ENCODE measurements at regions not wholly inside any gene's neighbourhood (a gene's known extent, or its start where the extent isn't known, plus 50 kb on each side); places are given as distances from the start of the nearest gene placed in this dataset.
"Not testable (repeated sequence)": the region's sequence is repeated elsewhere in the genome, so short reads cannot be mapped to it uniquely, and the experiment has no call there.

GRCh38 chr13:42373048-42373812, 101.3 kb downstream of the AKAP11 start:
- no peak for DNase-seq (ENCODE audit: low spot score)

- DNase-seq (ENCODE audit: low spot score): no peak
Observed at GRCh38 chr13:42375663-42376062, 103.7 kb downstream of the AKAP11 start.

GRCh38 chr13:42377640-42378382, 105.9 kb downstream of the AKAP11 start:
- no peak for DNase-seq (ENCODE audit: low spot score)

GRCh38 chr13:42378383-42378780, 106.4 kb downstream of the AKAP11 start:
- no peak for DNase-seq (ENCODE audit: low spot score)

- DNase-seq (ENCODE audit: low spot score): no peak
Observed at GRCh38 chr13:42379241-42379640, 107.3 kb downstream of the AKAP11 start.

- no peak for DNase-seq (ENCODE audit: low spot score)
Observed at GRCh38 chr13:42380420-42381164, 108.6 kb downstream of the AKAP11 start.

GRCh38 chr13:42381165-42381425, 109.1 kb downstream of the AKAP11 start:
- DNase-seq (ENCODE audit: low spot score): no peak

GRCh38 chr13:42381426-42381825, 109.5 kb downstream of the AKAP11 start:
- DNase-seq (ENCODE audit: low spot score): not testable (repeated sequence)

- DNase-seq (ENCODE audit: low spot score): no peak
Observed at GRCh38 chr13:42383025-42383424, 111.1 kb downstream of the AKAP11 start.

- DNase-seq (ENCODE audit: low spot score): no peak
Observed at GRCh38 chr13:42384265-42384664, 112.3 kb downstream of the AKAP11 start.

GRCh38 chr13:42388326-42388725, 116.4 kb downstream of the AKAP11 start:
- DNase-seq (ENCODE audit: low spot score): no peak

GRCh38 chr13:42389041-42389440, 117.1 kb downstream of the AKAP11 start:
- no peak for DNase-seq (ENCODE audit: low spot score)

GRCh38 chr13:42392180-42392579, 120.2 kb downstream of the AKAP11 start:
- no peak for DNase-seq (ENCODE audit: low spot score)

GRCh38 chr13:42392716-42393572, 121.0 kb downstream of the AKAP11 start:
- DNase-seq (ENCODE audit: low spot score): no peak

- no peak for DNase-seq (ENCODE audit: low spot score)
Observed at GRCh38 chr13:42393573-42394360, 121.8 kb downstream of the AKAP11 start.

GRCh38 chr13:42394361-42394708, 122.4 kb downstream of the AKAP11 start:
- DNase-seq (ENCODE audit: low spot score): no peak

GRCh38 chr13:42394711-42395085, 122.7 kb downstream of the AKAP11 start:
- DNase-seq (ENCODE audit: low spot score): no peak

GRCh38 chr13:42395086-42395821, 123.3 kb downstream of the AKAP11 start:
- DNase-seq (ENCODE audit: low spot score): no peak

- no peak for DNase-seq (ENCODE audit: low spot score)
Observed at GRCh38 chr13:42396501-42396900, 124.5 kb downstream of the AKAP11 start.

GRCh38 chr13:42396901-42397655, 125.1 kb downstream of the AKAP11 start:
- no peak for DNase-seq (ENCODE audit: low spot score)

All from COLO829 (cell line).